Activated T-cell treated with anti-CD3 and anti-CD28 coated beads, Interleukin-2, amount 50 U/mL, for 48 hours (primary cell): ENCODE measurements at regions not wholly inside any gene's neighbourhood (a gene's known extent, or its start where the extent isn't known, plus 50 kb on each side); places are given as distances from the start of the nearest gene placed in this dataset.

ENCODE experiments used
- DNase-seq, 2 experiments: peaks; one replicate each; pipeline ENCODE4 v3.0.0-alpha.2; 2020

- DNase-seq: no peak
Measured at GRCh38 chr5:171693412-171693811, 92.2 kb upstream of the SMIM23 start.

- no peak for DNase-seq
Measured at GRCh38 chr5:171695804-171696203, 89.8 kb upstream of the SMIM23 start.

- DNase-seq: no peak
Measured at GRCh38 chr5:171697221-171698102, 88.2 kb upstream of the SMIM23 start.

- no peak for DNase-seq
Measured at GRCh38 chr5:171700318-171700912, 85.2 kb upstream of the SMIM23 start.

- DNase-seq: no peak
Measured at GRCh38 chr5:171701100-171701541, 84.5 kb upstream of the SMIM23 start.

GRCh38 chr5:171702135-171702770 is 83.4 kb upstream of the SMIM23 start:
- DNase-seq: no peak

GRCh38 chr5:171703146-171703545 is 82.5 kb upstream of the SMIM23 start:
- DNase-seq: no peak

- no peak for DNase-seq
Measured at GRCh38 chr5:171705036-171705435, 80.6 kb upstream of the SMIM23 start.

GRCh38 chr5:171705830-171706468 is 79.7 kb upstream of the SMIM23 start:
- no peak for DNase-seq

- no peak for DNase-seq
Measured at GRCh38 chr5:171706736-171707441, 78.7 kb upstream of the SMIM23 start.

GRCh38 chr5:171707442-171707792 is 78.2 kb upstream of the SMIM23 start:
- DNase-seq: no peak

GRCh38 chr5:171709930-171710329 is 75.7 kb upstream of the SMIM23 start:
- DNase-seq: no peak

GRCh38 chr5:171710451-171711024 is 75.1 kb upstream of the SMIM23 start:
- no peak for DNase-seq

GRCh38 chr5:171711571-171711970 is 74.0 kb upstream of the SMIM23 start:
- no peak for DNase-seq

- no peak for DNase-seq
Measured at GRCh38 chr5:171712616-171713015, 73.0 kb upstream of the SMIM23 start.

- DNase-seq: no peak
Measured at GRCh38 chr5:171713152-171713551, 72.5 kb upstream of the SMIM23 start.

GRCh38 chr5:171714261-171714660 is 71.4 kb upstream of the SMIM23 start:
- no peak for DNase-seq

GRCh38 chr5:171714851-171715250 is 70.8 kb upstream of the SMIM23 start:
- DNase-seq: no peak

- DNase-seq: no peak
Measured at GRCh38 chr5:171715551-171715950, 70.1 kb upstream of the SMIM23 start.

GRCh38 chr5:171720086-171720485 is 65.5 kb upstream of the SMIM23 start:
- no peak for DNase-seq

- no peak for DNase-seq
Measured at GRCh38 chr5:171721464-171721863, 64.2 kb upstream of the SMIM23 start.

- no peak for DNase-seq
Measured at GRCh38 chr5:171724468-171725204, 61.0 kb upstream of the SMIM23 start.
